Tibial nerve (tissue), 4 donors: ENCODE measurements at regions not wholly inside any gene's neighbourhood (a gene's known extent, or its start where the extent isn't known, plus 50 kb on each side); places are given as distances from the start of the nearest gene placed in this dataset.
"Not testable (repeated sequence)": the region's sequence is repeated elsewhere in the genome, so short reads cannot be mapped to it uniquely, and the experiment has no call there.

ENCODE experiments used
- CTCF ChIP-seq, 5 experiments: fragments of 200-600 bp in 3 of 5; fragments of 450-650 bp in 2 of 5; sonication (generic) in 3 of 5; IDR thresholded peaks; one replicate each; pipeline ENCODE4 v1.5.1; 2016 to 2019; ENCODE audit warnings: antibody characterized with exemption in 5 of 5, mild to moderate bottlenecking in 3 of 5, moderate library complexity in 2 of 5
- EP300 ChIP-seq, 2 donors: sonication (generic); formaldehyde crosslinking; IDR thresholded peaks; one replicate each; pipeline ENCODE4 v1.6.1; 2017; ENCODE audit warnings: antibody characterized with exemption in 2 of 2, mild to moderate bottlenecking in 1 of 2

DNA sequence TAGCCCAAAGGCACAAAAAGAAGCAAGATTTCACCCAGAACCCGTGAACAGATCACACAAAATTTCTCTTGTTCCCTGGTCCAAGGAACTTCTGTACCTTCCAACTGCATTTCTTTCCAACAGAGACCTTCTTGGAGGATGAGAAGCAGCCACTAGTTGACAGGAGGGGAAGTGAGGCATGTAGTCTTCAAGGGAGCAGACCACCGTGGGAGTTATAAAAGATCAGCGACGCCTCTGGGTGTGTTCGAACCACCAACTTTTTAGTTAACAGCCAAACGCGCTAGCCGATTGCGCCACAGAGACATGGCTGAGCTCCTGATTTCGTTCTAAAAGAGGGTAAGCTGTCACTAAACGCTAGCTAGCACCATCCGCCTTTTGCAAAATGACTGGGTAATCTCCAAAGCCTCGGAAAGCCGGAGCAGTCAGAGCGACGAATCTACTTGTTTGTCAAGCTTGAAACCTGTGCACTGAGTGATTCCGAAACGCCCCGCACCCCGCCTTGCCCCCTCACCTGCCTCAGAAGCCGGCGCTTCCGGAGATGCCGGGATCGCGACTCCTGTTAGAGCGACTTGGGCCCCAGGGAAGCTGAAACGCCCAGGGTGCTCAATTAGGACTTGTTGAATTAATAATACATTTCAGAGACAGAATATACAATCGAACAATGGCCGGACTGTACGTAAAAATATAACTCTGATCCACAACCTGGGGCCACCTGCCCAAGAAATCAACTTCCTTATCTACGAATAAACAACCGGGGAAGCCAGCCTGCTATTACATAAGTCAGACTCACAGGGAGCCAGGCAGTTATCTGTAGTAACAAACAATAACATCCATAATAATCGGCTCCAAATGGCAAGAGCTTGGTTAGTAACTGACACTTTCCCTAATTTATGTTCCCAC is 140.1 kb downstream of the FAM72C start:
- not testable (repeated sequence) for TF ChIP-seq CTCF, EP300 (IDR thresholded peaks at IDR 0.05)
